Activated CD4-positive, alpha-beta T cell treated with anti-CD3 and anti-CD28 coated beads, Interleukin-2, Interleukin-4, amounts not matched to agents 100 ng/mL and 50 ng/mL, durations not matched to agents 16 hours and 8 hours (primary cell): ENCODE measurements at regions not wholly inside any gene's neighbourhood (a gene's known extent, or its start where the extent isn't known, plus 50 kb on each side); places are given as distances from the start of the nearest gene placed in this dataset.

Experiments
- DNase-seq: peaks from one replicate; pipeline ENCODE4 v3.0.0-alpha.2; 2020; ENCODE audit warnings: low spot score

DNA sequence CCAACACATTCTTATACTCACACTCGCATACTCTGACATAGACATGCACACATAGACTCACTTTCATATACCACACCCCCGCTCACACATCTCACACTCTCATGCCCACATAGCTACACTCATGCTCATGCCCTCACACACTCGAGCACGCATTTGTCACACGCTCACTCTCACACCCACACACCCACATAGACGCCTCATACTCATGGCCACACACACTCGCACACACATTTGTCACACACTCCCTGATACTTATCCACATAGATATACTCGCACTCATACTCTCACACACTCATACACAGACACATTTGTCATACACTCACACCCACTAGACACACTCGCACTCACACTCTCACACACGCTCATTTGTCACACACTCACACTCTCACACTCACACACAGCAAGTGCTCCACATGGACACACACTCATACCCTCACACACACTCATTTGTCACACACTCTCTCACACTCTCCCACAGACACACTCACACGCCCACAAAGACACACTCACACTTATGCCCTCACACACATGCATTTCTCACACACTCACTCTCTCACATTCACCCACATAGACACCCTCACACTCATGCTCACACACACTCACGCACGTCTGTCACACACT lies 50.9 kb downstream of the TNP1 start:
- no peak for DNase-seq

- no peak for DNase-seq
Observed at GRCh38 chr2:216807857-216808272, 52.0 kb downstream of the TNP1 start.

DNA sequence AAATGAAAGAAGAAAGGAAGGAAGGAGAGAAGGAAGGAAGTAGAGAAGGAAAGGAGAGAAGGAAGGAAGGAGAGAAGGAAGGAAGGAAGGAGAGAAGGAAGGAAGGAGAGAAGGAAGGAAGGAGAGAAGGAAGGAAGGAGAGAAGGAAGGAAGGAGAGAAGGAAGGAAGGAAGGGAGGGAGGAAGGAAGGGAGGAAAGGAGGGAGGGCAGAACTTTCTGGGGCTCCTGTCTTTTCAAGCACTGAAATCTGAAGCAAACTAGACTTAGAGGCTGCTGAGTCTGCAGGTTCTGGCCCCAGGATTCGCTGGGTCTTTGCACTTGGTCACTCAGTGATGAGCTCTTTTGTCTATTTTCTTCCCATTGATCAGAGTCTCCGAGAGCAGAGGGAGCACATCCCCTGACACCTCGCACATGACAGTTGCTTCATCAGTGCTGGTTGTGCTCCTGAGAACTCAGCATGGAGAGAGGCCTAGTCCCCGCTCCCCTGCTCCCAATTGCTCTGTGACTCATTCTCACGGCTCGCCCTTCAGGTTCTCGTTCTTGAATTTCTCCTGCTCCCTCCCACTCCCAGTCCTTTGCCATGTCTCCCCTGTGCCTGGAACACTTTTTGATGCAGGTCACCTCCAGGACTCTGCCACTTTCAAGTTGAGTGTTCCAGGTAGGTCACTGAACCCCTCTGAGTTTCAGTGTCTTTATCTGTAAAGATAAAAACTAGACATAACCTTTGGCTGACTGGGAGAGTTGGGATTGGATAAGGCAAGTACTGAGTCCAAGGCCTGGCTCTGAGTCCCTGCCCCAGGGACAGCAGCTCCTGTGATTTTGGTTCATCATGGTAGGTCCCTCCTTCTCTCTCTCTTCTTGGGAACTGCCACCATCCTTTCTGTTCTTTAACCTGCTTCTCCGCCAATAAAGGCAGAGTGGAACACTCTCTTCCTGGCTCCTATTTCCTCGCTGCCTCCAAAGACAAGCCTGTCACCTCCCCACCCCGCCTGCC lies 55.2 kb downstream of the TNP1 start:
- no peak for DNase-seq

DNA sequence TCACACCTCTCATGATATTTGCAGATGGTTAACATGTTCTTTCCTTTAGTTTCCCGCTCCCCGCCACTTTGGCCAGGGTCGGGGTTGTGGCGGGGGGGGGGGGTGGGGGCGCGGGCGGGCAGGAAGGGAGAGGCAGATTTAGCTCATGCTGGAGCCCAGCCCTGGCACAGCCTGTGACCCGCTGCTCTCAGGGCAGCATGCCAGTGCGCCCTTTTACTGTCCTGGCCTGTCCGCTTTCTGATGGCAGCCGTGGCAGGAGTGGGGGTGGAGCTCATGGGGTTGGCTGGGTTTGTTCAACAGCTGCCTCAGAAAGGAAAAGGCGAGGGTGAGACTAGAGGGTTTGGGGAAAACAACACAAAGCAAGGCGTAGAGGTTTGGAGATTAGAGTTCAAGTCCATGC lies 56.1 kb downstream of the TNP1 start:
- DNase-seq: no peak

GRCh38 chr2:216802516-216803215 lies 57.2 kb downstream of the TNP1 start:
- no peak for DNase-seq

DNA sequence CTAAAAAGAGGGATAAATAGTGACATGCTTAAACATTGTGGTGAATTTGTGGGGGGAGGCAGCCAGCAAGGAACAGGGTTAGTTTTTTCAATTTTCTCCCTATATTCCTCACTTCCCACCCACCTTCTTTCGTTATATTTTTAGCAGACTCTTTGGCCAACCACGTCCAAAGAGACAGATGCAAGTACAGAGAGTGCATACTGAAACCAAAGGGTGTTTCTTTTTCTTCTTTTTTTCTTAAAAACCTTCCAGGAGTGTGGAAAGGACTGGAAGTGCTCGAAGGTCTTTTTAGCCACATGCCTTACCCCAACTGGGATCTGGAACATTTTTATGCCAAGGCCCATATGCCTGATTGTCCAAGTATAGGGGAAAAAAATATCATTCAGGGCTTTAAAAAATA lies 59.0 kb downstream of the TNP1 start:
- no peak for DNase-seq

DNA sequence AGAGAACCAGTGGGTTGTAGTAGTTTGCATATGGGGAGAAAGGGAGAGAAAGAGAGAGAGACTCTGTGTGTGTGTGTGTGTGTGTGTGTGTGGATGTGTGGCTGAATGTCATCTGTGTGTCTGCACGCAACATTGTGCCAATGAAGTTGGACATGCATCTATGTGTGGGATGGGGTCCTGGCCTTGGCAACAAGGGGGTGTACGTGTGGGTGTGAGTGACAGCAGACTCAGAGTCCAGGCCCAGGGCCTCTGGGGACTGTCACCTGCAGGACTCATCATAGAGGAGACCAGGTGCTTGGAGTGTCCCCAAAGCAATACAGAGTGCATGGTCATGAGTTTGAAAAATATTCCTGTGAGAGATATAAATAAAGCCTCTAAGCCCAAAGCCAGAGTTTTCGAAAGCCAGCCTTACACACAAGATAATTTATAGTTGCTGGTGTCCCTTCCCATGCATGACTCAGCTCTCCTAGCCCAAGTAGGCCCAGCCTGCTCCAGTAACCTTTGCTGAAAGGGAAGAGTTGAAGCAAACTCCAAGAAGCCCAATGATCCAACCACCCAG lies 59.9 kb downstream of the TNP1 start:
- DNase-seq: no peak

DNA sequence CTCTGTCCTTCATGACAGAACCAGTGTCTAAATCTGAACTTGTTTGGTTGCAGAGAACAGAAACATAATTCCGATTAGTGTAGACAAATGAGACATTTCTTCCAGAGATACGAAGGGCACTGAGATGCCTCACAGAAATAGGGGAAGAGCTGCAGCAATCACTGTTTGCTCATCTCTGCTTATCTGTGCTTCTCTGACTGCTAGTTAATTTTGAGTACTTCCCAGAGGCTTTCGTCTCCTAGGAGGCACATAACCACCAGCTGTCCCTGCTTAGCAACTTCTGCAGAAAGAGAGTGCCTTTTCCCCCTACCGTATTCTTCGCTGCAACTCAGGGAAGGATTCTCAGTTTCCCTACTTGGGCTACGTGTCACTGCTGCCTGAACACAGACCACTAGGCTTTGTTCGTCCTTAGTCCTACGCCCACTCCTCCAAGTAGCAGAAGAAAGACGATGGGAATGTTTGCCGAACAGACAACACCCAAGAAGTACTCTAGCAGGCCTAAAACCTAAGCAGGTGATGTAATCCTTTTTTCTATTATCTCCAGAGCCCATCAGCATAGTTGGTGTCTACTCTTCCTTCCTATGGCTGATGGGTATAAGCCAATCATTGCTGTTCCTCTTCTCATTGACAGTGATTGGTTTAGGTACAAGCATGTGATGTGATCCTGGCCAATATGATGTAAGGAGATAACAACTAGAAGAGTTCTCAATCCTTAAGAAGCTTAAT lies 63.6 kb downstream of the TNP1 start:
- no peak for DNase-seq

DNA sequence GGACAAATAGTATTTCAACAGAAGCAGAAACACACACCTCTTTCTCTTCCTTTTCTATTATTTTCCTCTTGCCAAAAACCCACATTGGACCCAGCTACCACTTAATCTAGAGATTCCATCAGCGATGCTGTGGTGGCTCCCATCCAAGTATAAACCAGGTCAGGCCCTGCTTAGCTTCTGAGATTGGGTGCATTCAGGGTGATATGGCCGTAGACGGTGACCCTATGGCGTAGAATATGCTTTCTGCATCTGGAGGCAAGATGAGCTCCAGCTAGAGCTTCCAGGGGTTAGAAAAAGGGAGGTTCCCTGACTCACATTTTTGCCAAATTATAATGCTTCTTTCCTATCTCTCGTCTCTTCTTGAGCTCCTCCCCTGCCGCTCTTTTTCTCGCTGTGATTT lies 66.5 kb downstream of the TNP1 start:
- DNase-seq: no peak

DNA sequence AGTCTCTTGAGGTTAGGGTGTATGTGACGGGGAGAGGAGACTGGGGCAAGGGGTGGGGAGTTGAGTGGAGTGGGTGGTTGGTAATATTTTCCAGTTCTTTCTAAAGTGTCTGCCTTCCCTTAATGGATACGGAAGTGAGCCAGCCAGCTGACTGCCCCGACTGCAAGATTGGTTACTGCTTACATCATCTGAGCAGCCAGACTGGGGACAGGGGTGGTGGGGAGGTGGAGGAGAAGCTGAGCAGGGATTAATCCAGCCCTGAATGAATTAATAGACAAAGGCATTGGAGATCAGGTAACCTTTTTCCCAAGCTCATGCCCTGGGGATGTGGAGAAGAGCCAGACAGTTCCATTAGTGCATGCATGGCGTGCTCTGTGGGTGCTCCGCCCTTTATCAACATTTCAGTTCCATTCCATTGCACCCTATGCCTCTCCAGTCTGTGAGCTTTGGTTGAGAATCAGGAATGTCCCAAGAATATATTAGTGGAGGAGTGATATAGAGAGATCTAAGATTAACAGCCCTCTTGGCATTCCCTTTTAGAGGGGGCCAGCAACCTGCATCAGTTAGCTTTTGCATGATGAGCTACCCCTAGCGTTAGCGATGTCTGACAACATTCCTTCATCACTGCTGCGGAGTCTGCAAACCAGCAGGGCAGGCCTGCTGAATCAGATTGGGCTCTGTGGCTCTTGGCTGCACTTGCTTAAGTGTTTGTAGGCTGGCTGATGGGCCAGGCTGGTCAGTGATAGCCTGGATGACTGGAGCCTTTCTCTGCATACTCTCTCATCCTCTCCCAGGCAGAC lies 67.4 kb downstream of the TNP1 start:
- no peak for DNase-seq

- DNase-seq: no peak
Observed at GRCh38 chr2:216791303-216791702, 68.6 kb downstream of the TNP1 start.

DNA sequence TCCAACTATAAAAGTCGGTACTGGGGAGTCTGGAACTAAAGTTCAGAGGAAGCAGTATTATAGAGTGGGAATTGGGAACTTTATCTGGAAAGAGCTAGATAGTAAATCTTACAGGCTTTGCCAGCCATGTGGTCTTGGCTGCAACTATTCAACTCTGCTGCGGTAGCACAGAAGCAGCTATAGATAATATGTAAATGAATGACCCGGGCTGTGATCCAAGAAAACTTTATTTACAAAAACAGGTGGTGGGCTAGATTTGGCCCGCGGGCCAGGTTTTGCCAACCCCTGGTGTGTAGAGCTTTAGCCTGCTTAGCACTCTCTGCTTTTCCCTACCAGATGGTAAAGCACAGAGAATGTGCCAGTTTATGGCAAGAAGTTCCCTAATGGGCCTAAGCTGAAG lies 70.8 kb downstream of the TNP1 start:
- no peak for DNase-seq

GRCh38 chr2:216787851-216788540 lies 71.9 kb downstream of the TNP1 start:
- DNase-seq: no peak

- no peak for DNase-seq
Observed at GRCh38 chr2:216786676-216787075, 73.2 kb downstream of the TNP1 start.

- no peak for DNase-seq
Observed at GRCh38 chr2:216784456-216784855, 75.4 kb downstream of the TNP1 start.

- DNase-seq: no peak
Observed at GRCh38 chr2:216781709-216782108, 78.2 kb downstream of the TNP1 start.

DNA sequence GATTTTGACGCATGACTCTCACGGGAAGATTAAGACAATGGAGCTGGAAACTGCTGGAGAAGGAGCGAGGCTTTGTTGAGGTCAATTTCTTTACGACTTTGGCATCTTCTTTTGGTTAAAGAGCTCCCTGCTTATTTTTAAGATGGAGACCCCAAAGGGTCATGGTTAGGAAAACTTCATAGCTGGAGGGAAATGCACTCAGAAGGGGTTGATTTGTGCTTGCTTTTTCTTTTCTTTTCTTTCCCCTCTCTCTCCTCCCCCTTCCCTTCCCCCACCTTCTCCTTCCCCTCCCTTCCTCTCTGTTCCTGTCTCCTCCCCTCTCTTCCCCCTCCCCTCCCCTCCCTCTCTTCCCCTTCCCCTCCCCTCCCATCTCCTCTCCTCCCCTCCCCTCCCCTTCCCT lies 79.0 kb downstream of the TNP1 start:
- DNase-seq: no peak

DNA sequence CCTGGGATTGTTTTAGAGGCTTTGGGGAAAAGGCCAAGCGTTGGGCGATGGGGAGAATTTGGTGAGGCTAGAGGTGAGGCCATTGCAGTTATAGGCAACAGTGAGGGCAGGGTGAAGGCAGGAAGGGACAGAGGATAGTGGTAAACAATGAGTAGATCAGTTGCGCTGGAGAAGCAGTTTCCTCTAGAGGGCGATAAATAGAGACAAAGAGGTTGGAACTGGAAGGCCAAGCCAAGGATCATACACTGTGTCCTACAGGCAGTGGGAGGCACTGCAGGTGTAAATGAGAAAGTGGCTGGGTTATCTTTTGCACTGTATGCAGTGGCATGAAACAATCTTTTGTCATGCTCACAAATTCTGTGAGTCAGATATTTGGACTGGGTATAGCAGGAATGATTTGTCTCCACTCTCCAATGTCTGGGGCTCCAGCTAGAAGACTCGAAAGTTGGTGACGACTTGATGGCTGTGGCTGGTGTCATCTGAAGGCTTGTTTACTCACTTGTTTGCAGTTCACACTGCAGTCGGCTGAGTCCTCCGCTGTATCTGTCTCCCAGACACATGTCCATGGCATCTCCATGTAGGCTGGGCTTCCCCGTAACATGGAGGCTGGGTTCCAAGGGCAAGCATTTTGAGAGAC lies 82.1 kb downstream of the TNP1 start:
- peak; percentile 73 for DNase-seq

GRCh38 chr2:216776066-216776850 lies 80.9 kb upstream of the IGFBP5 start:
- no peak for DNase-seq
